ENCODE measurements at regions not wholly inside any gene's neighbourhood (a gene's known extent, or its start where the extent isn't known, plus 50 kb on each side); places are given as distances from the start of the nearest gene placed in this dataset.

DNA sequence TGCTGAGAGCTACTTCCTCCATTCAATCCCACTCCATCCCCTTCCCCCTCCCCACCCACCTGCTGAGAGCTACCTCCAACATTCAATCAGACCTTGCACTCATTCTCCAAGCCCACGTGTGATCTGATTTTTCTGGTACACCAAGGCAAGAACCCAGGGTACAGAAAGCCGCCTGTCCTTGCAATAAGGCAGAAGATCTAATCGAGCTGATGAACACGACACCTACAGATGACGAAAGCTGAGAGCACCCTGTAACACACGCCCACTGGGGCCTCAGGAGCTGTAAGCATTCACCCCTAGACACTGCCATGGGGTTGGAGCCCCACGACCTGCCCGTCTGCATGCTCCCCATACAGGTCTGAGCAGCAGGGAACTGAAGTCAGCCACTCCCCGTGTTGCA lies 58.3 kb downstream of the TRIML1 start:
- DNase-seq (ENCODE audit: low spot score), result no peak

DNA sequence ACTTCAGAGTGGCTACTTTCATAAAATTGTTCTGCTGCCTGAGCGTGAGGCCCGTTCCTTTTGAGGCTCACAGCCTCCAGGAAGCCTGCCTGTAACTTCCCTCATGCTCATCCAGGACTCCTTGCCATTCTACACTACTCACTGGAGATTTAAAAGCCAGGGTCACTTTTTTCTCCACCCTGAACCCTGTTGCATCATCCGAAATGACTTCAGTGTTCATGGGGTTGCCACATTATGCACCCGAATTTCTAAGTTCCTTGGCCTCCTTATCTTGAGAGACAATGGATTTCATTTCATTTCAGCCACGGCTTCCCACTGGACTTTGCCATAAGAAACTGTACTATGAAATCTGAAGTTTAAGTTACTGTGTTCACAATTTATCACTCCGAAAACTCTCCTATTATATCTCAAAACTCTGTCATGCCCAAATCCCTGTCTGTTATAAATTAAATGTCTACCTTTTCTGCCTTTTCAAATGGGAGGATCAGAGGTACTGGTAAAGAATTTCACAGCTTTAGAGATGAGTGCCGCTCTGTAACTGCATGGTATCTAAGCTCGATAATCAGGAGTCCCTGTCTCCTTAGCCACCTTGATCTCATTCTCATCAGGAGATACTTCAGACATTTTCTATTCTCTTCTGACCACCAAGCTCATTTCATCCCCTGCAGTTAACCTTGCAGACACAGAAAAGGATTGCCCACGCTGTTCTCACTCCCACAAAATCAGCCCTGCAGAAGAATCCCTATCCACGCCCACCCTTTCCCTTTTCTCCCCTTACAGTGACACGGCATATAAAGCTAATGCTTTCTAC lies 59.9 kb downstream of the TRIML1 start:
- DNase-seq (ENCODE audit: low spot score), result no peak

DNA sequence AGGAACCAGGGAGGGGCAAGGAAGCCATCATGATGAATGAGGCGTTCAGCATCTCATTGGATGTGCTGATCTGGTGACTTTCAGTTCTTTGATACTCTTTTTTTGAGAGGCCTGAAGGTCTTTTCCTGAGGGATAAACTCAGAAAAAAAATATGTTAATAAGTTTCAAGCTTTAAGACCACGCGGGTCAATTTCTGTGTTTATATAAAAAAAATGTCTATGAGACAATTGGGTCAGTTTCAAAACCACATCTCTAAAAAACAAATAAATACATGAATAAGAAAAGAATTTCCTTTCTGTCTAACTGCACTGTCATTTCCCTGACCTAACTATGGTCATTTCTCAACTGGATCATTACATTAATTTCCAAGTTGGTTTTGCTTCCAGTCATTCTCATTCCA lies 62.6 kb downstream of the TRIML1 start:
- DNase-seq (ENCODE audit: low spot score), result no peak

DNA sequence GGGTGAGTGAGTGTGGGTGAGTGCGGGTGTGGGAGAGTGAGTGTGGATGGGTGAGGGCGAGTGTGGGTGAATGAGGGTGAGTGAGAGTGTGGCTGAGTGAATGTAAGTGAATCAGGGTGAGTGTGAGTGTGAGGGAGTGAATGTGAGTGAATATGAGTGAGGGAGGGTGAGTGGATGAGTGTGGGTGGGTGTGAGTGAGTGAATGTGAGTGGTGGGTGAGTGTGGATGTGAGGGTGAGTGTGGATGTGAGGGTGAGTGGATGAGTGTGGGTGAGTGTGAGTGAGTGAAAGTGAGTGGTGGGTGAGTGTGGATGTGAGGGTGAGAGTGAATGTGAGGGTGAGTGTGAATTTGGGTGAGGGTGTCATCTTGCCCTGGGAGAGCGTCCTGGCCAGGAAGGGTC lies 67.5 kb downstream of the TRIML1 start:
- DNase-seq (ENCODE audit: low spot score), result no peak

DNA sequence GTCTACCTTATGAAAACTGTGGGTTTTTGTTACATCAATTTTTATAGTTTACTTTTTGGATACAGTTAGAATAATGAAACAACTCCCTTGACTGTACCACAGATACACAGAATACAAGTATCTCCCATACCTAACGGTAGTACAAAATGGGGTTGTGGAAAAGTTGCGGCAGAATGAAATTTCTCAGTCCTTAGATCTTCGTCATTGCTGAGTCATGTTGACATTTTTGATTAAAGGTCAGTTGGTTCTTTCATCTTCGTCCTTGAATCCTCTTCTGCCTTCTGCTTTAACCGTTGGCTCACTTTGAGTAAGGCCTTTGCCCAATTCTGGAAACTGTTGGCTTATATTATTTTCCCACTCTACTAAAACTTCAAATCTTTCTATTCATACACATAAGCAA lies 75.6 kb downstream of the TRIML1 start:
- DNase-seq (ENCODE audit: low spot score), result no peak

DNA sequence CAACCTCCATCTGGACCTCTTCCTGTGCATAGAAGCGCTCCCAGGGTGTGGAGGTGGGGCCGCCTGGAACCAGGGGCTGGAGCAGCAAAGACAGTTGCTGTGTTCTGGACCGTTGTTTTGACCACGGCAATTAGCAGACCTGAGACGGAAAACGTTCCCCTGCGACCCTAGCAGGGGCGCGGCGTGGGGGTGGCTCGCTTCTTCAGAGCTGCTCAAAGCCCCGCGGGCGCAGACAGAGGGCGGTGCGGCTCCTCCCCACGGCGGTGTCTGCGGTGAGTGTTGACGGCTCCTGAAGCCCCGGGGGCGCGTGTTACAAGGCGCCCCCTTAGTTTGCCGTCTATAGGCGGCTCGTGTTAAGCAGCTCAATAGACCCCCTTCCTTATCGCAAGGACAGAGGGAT lies 79.2 kb downstream of the TRIML1 start:
- no peak for DNase-seq (ENCODE audit: low spot score)

DNA sequence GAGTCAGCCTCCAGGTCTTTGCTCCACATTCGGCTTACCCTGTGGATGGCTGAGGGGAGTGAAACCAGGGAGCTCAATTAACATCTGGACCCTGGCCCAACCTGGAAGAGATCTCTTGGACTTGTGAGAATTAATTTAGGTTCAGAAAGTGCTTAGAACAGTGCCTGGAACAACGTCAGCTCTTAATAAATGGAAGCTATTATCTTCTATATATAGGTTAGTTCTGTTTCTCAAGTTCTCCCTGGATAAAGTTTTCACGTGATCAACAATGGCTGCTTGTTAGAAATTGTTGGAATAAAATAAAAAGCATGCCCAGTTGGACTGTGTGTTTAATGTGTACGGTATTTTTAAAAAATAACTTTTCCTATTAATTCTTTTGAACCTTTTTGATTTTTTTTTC lies 80.8 kb downstream of the TRIML1 start:
- DNase-seq (ENCODE audit: low spot score), result no peak

DNA sequence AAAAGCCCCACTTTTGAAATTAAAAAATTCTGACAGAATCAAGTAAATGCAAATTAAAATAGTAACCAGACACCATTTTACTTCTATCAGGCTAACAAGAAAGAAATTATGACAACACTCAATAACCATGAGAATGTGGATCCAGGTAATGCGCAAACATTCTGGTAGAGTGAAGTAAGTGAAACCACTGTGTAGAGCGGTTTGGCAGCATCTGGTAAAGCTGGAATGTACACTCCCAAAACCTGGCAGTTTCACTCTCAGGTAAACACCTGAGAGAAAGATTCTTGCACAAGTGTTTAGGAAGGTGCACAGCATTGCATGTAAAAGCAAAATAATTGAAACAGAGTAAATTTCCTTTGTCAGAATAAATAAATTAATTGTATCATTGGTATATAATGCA lies 81.8 kb downstream of the TRIML1 start:
- no peak for DNase-seq (ENCODE audit: low spot score)

DNA sequence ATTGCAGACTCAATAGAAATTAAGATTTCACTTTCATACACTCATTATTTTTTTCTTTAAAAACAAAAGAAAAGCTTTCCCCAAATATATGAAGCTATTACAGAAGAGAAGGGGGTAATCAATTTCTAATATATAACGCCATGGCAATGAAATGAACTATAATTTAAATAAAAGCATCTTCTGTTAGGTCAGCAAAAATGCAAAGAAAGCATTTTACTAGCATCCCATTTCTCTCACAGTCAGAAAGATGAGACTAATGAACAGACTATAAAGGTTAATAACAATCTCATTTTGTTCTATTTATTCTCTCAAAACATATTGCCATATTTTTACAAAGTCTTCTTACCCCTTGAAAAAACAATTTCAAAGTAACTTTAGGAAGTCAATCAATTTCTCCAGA lies 89.0 kb downstream of the TRIML1 start:
- DNase-seq (ENCODE audit: low spot score), result no peak

DNA sequence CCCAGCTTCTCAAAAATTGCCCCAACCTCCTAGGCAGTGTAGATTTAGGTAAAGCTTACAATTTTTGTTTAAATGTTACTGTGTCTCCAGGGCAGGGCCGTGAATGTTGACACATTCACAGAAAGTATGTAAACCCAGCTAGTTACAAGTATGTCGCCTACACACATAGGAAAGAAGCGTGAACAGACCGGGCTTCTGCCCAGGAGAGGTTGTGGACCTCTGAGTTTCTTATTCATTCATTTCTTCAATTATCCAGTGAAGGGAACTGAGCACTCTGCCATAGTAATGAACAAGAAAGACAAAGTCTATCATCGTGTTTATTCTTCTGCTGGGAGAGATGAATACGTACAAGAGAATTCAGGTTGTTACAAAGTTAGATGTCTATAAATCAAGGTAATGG lies 93.2 kb downstream of the TRIML1 start:
- no peak for DNase-seq (ENCODE audit: low spot score)

DNA sequence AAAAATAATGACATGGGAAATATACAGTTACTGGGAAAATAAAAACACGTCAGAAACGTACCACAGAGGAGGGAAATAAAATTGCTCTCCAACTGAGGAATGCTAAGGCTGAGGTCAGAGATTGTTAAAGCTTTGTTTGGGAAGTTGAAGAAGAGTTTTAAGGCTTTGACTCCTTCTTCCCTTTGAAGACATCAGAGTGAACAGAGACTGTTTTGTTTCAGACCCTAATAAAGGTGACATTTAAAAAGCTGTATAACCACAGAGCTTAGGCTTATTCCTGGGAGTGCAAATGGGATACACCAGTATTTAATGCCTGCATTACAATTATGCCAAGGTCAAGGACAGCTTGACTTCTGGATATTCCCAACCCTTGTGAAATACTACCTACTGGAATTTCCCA lies 102.8 kb downstream of the TRIML1 start:
- no peak for DNase-seq (ENCODE audit: low spot score)

DNA sequence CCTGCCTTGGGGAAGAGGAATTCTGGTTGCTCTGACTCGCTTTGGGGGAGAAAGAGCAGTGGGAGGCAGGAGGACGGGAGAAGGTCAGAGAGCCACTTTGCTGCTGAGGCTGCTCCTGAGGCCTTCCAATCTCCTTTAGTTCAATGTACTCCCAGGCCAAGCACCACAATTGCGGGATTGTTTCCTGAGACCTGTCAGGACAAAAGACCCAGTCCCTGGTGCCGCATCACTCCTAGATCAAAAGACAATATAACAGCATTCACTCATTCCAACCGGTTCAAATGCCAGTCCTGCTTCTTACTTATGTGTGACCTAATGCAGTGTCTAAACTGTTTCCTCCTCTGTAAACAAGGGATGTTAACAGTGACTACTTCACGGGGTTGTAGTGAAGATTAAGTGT lies 106.4 kb downstream of the TRIML1 start:
- DNase-seq (ENCODE audit: low spot score), result no peak

DNA sequence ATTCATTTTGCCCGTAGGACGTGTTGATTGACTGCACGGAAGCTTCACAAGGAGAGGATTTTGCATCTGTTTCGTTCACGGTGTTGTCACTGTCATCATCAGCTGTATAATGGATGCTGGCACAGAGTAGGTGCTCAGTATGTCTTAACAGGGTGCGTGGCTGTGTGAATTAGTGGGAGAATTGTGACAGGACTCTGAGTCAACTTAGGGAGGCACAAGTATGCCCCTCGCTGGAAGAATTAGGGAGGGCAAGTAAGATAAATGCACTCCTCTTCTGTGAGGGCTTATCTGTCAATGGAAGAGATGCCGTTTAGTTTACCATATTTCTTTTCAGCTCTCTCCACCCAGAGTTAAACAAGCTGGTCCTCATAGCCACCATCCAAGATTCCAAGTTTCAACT lies 107.2 kb downstream of the TRIML1 start:
- DNase-seq (ENCODE audit: low spot score), result no peak

DNA sequence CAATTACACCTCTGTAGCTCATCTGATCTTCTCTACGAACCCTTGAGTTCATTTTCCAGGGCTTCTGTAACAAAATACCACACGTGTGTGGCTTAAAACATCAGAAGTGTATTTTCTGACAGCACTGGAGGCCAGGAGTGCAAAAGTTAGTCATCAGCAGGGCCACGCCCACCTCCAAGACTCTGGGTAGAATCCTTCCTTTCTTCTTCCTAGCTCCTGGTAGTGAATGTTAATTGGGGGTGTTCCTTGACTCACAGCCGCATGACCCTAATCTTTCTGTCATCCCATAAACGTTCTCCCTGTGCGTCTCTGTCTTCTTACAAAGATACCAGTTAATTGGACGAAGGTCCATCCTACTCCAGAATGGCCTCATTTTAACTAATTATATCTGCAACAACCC lies 115.0 kb downstream of the TRIML1 start:
- DNase-seq (ENCODE audit: low spot score), result no peak

DNA sequence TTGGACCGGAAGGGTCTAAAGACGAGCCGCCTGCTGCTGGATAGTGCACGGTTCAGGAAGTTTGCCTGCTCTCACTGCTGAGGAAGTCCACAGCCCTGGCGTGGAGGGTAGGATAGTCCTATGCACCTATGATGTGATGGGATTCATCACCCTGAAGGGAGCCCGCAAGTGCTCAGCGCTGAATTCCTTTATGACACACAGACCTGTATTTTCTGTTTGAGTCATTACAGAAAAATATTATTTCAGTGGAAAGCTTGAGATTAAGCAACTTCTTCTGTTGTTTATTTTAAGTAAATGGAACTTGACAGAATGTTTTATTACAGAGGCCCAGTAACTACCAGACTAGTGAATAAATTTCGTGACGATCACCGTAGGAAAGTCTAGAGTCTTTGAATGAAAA lies 123.2 kb downstream of the TRIML1 start:
- no peak for DNase-seq (ENCODE audit: low spot score)

DNA sequence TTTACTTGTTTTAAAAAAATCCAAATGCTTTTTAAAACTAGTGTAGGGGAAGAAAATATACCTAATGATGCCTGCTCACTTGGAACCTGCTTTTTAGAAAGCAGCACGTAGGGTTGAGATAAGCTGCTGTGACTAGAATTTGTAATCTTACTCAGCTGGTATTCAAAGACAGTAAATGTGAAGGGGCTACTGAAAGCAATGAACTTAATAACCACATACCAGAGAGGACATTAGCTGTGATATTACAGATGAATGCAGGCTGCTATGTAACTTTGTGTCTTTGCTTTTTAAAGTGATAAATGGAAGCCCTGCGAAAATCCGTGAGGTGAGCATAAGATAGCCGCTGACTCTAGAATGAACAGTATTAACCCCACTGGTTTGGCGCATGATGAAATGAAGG lies 124.1 kb downstream of the TRIML1 start:
- DNase-seq (ENCODE audit: low spot score), result no peak

DNA sequence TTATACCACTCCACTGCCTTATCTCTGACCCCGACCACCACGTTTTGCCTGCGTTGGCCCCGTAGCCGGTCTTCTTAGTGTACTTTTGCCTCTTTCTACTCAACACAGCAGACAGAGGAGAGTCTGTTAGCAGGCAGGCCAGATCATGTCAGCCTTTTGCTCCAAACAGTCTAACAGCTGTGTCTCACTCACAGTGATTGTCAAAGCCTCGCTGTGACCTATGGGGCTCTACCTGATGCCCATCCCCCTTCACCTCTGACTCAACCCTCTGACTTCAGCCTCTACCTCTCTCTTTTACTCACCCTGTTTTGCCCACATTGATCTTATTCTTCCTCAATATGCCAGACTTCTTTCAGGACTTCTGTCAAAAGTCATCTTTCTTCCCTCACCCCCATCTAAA lies 127.1 kb downstream of the TRIML1 start:
- no peak for DNase-seq (ENCODE audit: low spot score)

DNA sequence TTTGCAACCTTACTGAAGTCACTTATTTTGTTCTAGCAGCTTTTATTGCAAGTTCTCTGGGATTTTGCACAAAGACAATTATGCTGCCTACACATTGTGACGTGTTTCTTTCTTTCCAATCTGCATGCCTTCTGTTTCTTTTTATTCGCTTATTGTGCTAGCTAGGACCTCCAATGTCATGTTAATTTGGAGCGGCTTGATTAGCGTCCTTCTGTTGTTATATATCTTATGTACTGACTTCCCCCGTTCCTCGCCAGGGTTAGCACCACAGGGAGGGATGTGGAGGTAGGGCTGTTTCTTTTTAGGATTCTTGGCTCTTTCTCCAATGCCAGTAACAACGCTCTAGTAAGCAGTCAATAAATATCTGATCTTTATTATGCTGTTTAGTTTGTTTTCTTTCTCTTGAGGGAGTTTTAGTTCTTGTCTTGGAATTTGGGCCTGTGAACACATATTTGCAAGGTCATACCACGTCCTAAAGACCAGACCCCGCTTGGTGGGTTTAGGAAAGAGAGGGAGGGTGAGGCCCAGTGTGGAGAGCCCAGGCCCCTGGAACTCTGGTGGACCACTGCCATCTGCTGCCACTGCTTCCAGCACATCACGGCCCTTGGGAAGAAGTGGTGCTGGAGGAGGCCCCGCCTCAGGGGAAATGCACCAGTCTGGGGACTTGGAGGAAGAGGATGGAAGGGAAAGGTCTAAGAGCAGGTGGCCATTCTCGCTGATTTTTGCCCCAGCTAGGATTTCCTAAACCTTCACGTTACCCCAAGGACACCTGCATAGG lies 129.1 kb downstream of the TRIML1 start:
- DNase-seq (ENCODE audit: low spot score), result no peak

DNA sequence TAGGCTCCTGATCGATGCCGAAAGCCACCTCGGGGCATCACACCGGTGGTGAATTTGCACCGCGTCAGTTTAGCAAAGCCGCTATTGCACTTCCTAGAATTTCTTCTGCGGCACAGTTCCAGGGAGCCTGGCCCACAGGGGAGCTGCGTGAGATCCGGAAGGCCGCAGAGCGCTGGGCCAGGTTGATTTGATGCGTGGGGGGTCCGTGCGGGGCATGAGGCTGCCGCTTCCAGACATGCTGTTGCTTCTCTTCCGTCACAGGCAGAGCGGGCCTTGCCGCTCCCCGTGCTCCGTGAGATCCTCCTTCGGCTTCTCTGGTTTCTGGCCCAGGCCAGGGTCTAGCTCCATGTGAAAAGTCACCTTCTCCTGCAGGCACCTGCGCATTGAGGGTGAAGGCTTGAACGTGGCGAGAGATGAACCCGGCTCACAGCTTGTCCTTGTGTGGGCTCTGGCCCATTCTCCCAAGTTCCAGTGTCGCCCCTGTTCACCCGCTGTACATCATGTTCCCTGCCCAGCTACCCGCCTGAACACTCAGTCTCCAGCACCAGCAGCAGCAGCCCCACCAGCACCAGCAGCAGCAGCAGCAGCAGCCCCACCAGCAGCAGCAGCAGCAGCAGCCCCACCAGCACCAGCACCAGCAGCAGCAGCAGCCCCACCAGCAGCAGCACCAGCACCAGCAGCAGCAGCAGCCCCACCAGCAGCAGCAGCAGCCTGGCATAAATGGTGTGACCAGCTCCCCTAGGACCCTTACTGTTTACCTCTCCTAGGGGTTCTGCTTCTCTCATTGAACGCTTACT lies 131.2 kb downstream of the TRIML1 start:
- DNase-seq (ENCODE audit: low spot score), result no peak

DNA sequence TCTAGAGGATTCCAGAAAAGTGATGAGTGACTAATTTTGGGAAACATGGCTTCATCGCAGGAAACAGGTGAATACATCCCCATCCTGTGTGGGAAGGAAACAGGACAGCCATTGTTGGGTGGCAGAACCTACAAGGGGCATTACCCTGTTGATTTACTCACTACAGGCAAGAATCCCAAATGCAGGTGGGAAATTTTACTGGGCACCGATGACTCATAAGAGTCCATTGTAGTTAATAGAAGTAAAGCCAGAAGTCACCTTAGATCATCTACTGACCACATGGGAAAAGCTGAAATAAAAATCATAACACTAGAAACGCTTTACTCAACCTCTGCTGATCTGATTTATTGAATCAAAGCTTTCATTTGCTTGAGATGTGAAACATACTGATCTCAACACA lies 136.4 kb downstream of the TRIML1 start:
- DNase-seq (ENCODE audit: low spot score), result no peak

DNA sequence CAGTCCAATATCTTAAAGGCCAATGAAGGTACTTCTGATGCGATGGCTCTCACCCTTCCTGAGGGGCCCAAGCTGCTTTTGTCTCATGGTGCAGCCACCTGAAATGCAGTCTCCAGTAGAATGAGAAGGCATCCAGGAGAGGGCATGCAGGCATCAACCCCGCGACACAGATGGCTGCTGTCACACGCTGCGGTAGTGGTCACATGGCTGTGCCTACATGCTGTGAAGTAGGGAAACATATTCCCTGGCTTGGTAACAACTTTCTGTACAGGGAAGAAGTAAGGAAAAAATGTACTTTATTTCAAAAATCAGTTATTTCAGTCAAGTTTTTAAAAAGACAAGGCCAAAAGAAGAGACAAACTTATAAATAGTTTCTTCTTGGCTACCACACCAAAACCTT lies 139.9 kb downstream of the TRIML1 start:
- DNase-seq (ENCODE audit: low spot score), result no peak

DNA sequence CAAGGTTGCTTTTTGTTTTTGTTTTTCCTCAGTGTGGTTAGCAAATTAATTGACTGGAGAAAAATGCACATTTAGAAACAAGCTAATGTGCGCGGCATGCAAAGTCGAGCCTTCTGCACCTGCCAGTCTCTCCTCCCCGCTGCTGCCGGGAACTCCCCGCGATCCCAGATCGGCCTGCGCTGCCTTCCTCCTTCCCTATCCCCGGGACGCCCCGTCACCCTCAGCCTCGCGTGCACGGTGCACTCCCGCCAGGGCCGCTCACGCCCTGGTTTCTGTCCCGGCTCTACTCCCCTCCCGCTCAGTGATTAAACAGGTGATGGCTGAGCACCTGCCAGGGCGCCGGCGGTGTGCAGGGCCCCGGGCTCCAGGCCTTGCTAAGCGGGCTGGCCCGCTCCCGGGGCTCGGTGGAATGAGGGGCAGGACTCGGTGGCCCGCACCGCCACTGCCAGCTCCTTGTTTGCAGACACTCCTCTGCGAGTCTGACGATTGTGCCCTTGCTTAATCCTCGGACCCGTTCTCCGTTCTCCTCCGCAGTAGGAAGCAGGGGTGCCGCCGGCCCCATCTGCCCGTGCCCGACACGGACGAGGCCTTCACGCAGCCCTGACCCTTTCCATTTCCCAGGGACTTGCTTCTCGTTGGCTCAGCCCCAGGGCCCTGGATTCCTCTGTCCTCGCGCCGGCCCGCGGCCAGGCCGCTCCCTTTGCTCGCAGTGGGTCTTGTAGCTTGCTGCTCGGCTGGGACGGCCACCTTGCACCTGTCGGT lies 143.4 kb downstream of the TRIML1 start:
- no peak for DNase-seq (ENCODE audit: low spot score)

Measured in globus pallidus (tissue), 1 donor.